K562 (cell line): ENCODE measurements at regions not wholly inside any gene's neighbourhood (a gene's known extent, or its start where the extent isn't known, plus 50 kb on each side); places are given as distances from the start of the nearest gene placed in this dataset.
A peak's percentile ranks its signal among the peaks of the same experiment; 100 is the strongest.

Experiments
- ATAC-seq: fragments of 200-7000 bp; cut with Tn5 transposase; 3 replicates; pipeline ENCODE4 v1.9.1; 2020; ENCODE audit warnings: moderate library complexity
- BruUV-seq: library from RNA; stranded (reverse); fragments of 400-500 nt; replicated peaks from 2 replicates; lab custom pipeline; 2021; lab: Mats Ljungman, UMichigan
- CTCF ChIA-PET: fragments of 300-600 bp; formaldehyde crosslinking; extraction: SDS; loops from one replicate; lab custom pipeline; 2021; ENCODE audit warnings: low intra/inter-chr PET ratio; lab: Yijun Ruan, JAX
- POLR2A ChIA-PET: fragments of 300-600, 350-650 bp; sonication (Branson Sonifier 250); formaldehyde crosslinking; extraction: SDS; loops from one replicate; lab custom pipeline; 2021; ENCODE audit warnings: antibody characterized with exemption, inconsistent platforms; lab: Yijun Ruan, JAX
- DNase-seq, 4 experiments: peaks; one replicate each; pipeline versions ENCODE4 v3.0.0 to v3.0.0-alpha.2; 2011 to 2018; ENCODE audit warnings: low spot score in 3 of 4, mixed read lengths in 3 of 4; ENCODE audit errors: extremely low read depth in 1 of 4
- FAIRE-seq: peaks from 2 replicates; lab custom pipeline; 2011; peaks lifted over from hg19 to GRCh38; lab: Jason Lieb, UNC
- H2AFZ ChIP-seq: 2 replicates; pipeline ENCODE4 v1.6.0; 2011; ENCODE audit warnings: low read depth, low read length, control low read depth, inconsistent platforms
- H3K27ac ChIP-seq: fragments of 200-600 bp; 3 replicates; pipeline ENCODE4 v1.8.0; 2011; ENCODE audit warnings: low read depth, mild to moderate bottlenecking, control low read depth, inconsistent platforms, low read length, moderate library complexity, mixed read lengths; ENCODE audit errors: extremely low read depth
- H3K27me3 ChIP-seq, 2 experiments: fragments of 300-600 bp in 1 of 2; 2 replicates in 1 of 2; 3 replicates in 1 of 2; pipeline versions ENCODE4 v1.6.0 to v1.8.0; 2011; ENCODE audit warnings: inconsistent platforms in 2 of 2, low read length in 2 of 2, mild to moderate bottlenecking in 1 of 2, mixed read lengths in 1 of 2, moderate library complexity in 1 of 2; ENCODE audit not compliant: control insufficient read depth in 2 of 2, insufficient read depth in 2 of 2
- H3K36me3 ChIP-seq: fragments of 300-600 bp; 3 replicates; pipeline ENCODE4 v1.8.0; 2011; ENCODE audit warnings: mild to moderate bottlenecking, low read length, inconsistent platforms; ENCODE audit not compliant: control insufficient read depth, insufficient read depth
- H3K4me1 ChIP-seq, 2 experiments: fragments of 200-600 bp in 1 of 2; replicated peaks in 1 of 2; 2 replicates in 1 of 2; 3 replicates in 1 of 2; pipeline versions ENCODE4 v1.5.1 to v1.8.0; 2011; ENCODE audit warnings: inconsistent platforms in 2 of 2, low read length in 2 of 2, mild to moderate bottlenecking in 1 of 2, mixed read lengths in 1 of 2, moderate library complexity in 1 of 2; ENCODE audit not compliant: control insufficient read depth in 2 of 2, insufficient read depth in 2 of 2
- H3K4me2 ChIP-seq: 2 replicates; pipeline ENCODE4 v1.6.1; 2011; ENCODE audit warnings: low read length, control low read depth, inconsistent platforms, mixed read lengths; ENCODE audit not compliant: insufficient read depth
- H3K4me3 ChIP-seq: fragments of 200-600 bp; sonication (generic), shearing (Covaris generic); 2 replicates; pipeline ENCODE4 v1.5.1; 2016; ENCODE audit warnings: control low read depth, inconsistent platforms
- H3K79me2 ChIP-seq: fragments of 200-600 bp; 3 replicates; pipeline ENCODE4 v1.8.0; 2011; ENCODE audit warnings: low read length, inconsistent platforms; ENCODE audit not compliant: control insufficient read depth, insufficient read depth
- H3K9ac ChIP-seq, 2 experiments: 2 replicates each; pipeline versions ENCODE4 v1.6.0 to v1.6.1; 2011; ENCODE audit warnings: low read depth in 2 of 2, low read length in 2 of 2, control low read depth in 1 of 2, inconsistent platforms in 1 of 2, mild to moderate bottlenecking in 1 of 2, mixed read lengths in 1 of 2; ENCODE audit not compliant: insufficient read depth in 1 of 2
- H3K9me1 ChIP-seq: one replicate; pipeline ENCODE4 v1.6.0; 2011; ENCODE audit warnings: inconsistent platforms, mild to moderate bottlenecking, low read length, moderate library complexity; ENCODE audit not compliant: control insufficient read depth, insufficient read depth
- H3K9me3 ChIP-seq: replicated peaks from 2 replicates; pipeline ENCODE4 v1.5.1; 2011; ENCODE audit warnings: low read depth, low read length, inconsistent platforms; ENCODE audit not compliant: control insufficient read depth, insufficient read depth
- H4K20me1 ChIP-seq: replicated peaks from 2 replicates; pipeline ENCODE4 v1.6.1; 2011; ENCODE audit warnings: low read length, inconsistent platforms, mixed read lengths; ENCODE audit not compliant: control insufficient read depth, insufficient read depth
- CXXC5 ChIP-seq: fragments of 250-450 bp; sonication (Bioruptor Pico); IDR thresholded peaks from 2 replicates; pipeline ENCODE4 v1.8.0; 2022; ENCODE audit warnings: inconsistent platforms, mild to moderate bottlenecking, moderate library complexity
- NEUROD1 ChIP-seq: fragments of 150-350 bp; IDR thresholded peaks from 2 replicates; pipeline ENCODE4 v1.6.1; 2014; ENCODE audit warnings: borderline replicate concordance, low read length, low read depth; ENCODE audit not compliant: partially characterized antibody
- U2AF1 ChIP-seq: fragments of 200-400 bp; formaldehyde crosslinking; optimal IDR thresholded peaks from 2 replicates; pipeline ENCODE3; 2017; ENCODE audit warnings: mild to moderate bottlenecking, low read depth, low read length, moderate library complexity
- WGBS: fragments of 100-300 bp; shearing (Covaris generic); methylation state at CpG from one replicate; pipeline ENCODE4 v1.1.6; 2016; ENCODE audit warnings: low coverage, mixed read lengths; ENCODE audit not compliant: insufficient coverage; ENCODE audit errors: missing lambda C conversion rate; 5-methylcytosine and 5-hydroxymethylcytosine counted together
- in situ Hi-C: fragments of 300-500 bp; cut with MboI; formaldehyde crosslinking; loops from 4 replicates; pipeline ENCODE4 v1.15.0; 2018; ENCODE audit warnings: inconsistent platforms, mixed read lengths
- intact Hi-C: fragments of 100-400 bp; cut with micrococcal nuclease; formaldehyde crosslinking; loops from 2 replicates; pipeline ENCODE4 v1.14.2; 2022
- TF ChIP-seq, protein P1 (sequence below): sonication (generic); formaldehyde crosslinking; IDR thresholded peaks from 2 replicates; pipeline ENCODE4 v1.9.0; 2022; ENCODE audit warnings: mild to moderate bottlenecking, missing genetic modification reagents
- TF ChIP-seq, protein P2 (sequence below): sonication (generic); formaldehyde crosslinking; IDR thresholded peaks from 2 replicates; pipeline ENCODE4 v1.5.0; 2020; ENCODE audit warnings: missing genetic modification reagents
- TF ChIP-seq, protein P3 (sequence below): sonication (generic); formaldehyde crosslinking; IDR thresholded peaks from 2 replicates; pipeline ENCODE4 v1.8.1; 2023; ENCODE audit warnings: mild to moderate bottlenecking, missing genetic modification reagents
- TF ChIP-seq, protein P4 (sequence below): IDR thresholded peaks from 2 replicates; pipeline ENCODE4 v1.6.1; 2016; ENCODE audit warnings: missing genetic modification characterization, missing compliant biosample characterization

DNA sequence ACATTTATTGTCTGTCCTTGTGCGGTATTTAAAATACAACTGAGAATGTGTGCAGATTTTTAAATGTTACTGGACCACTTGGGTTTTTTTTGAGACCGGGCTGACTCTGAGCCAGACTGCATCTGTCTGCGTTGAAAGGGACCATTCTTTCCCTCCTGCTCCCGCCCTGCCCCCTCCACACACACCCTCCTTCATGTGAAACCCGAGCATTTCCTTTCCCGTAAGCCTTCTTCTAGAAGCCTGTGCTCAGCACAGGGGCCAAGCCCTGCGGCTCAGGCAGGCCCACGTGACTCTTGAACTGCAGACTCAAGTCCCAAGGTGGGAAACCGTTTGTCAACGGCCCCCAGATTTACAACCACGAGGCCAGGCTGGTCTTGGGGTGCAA, 82.7 kb upstream of the FOXC1 start:
- Histone ChIP-seq H2AFZ (no peak overlapping the region), H3K9me1 (no peaks in the 10 kb centered on the region), H3K4me1 (peaks cover 0 to 8% of the 10 kb centered on the region in 2 experiments; a peak in 2 of 5 replicates), H4K20me1 (no peaks in the 10 kb centered on the region), H3K4me3 (no peak overlapping the region), H3K36me3 (no peaks in the 10 kb centered on the region), H3K27ac (no peak overlapping the region)
- DNase-seq (no peak), ATAC-seq (no peak), FAIRE-seq (no peak)
- intact Hi-C loops (no loop called here), in situ Hi-C loops (no loop called here)
- ChIA-PET CTCF (no interaction called here), POLR2A (no interaction called here)
- no TSS peak for BruUV-seq
- WGBS: 2% methylated on average over 11 of the region's 11 CpGs
- TF ChIP-seq, protein P1, sequence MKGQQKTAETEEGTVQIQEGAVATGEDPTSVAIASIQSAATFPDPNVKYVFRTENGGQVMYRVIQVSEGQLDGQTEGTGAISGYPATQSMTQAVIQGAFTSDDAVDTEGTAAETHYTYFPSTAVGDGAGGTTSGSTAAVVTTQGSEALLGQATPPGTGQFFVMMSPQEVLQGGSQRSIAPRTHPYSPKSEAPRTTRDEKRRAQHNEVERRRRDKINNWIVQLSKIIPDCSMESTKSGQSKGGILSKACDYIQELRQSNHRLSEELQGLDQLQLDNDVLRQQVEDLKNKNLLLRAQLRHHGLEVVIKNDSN (CRISPR knock-in tag): 0 out of 2 replicates have a peak, but pooled peaks have one; percentile 26
- no peak for TF ChIP-seq U2AF1
- TF ChIP-seq, protein P2, sequence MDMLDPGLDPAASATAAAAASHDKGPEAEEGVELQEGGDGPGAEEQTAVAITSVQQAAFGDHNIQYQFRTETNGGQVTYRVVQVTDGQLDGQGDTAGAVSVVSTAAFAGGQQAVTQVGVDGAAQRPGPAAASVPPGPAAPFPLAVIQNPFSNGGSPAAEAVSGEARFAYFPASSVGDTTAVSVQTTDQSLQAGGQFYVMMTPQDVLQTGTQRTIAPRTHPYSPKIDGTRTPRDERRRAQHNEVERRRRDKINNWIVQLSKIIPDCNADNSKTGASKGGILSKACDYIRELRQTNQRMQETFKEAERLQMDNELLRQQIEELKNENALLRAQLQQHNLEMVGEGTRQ (CRISPR knock-in tag): peak; percentile 39
- TF ChIP-seq, all 486 proteins: peak for 2
- H3K79me2 ChIP-seq: no peaks in the 10 kb centered on the region
- H3K4me2 ChIP-seq: no peak overlapping the region
- peaks cover 8 to 56% of the 10 kb centered on the region in 2 experiments for H3K27me3 ChIP-seq
- no peaks in the 10 kb centered on the region for H3K9me3 ChIP-seq
- no peak overlapping the region for H3K9ac ChIP-seq

DNA sequence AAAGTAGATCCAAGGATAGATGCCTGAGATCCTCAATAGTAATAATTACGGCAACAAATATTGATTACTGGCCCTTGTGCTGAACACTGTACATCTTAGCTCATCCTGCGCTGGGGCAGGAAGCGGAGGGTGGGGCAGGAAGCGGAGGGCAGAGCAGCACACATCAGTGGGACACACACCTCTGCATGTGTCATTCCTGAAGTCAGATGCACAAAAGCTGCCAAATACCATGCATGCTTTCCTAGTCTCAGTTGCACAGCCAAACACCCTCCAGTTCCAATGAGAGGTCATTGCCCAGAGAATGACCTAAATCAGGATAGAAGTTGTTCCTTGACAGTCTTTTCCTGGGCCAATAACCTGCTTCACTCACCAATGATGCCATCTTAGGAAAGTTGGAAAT, 74.4 kb upstream of the FOXC1 start:
- in situ Hi-C loops (no loop called here), intact Hi-C loops (no loop called here)
- ATAC-seq (no peak), DNase-seq (no peak), FAIRE-seq (no peak)
- no peaks in the 10 kb centered on the region for H3K9me3 ChIP-seq
- CTCF ChIA-PET: no interaction called here
- no TSS peak for BruUV-seq
- no peaks in the 10 kb centered on the region for H3K36me3 ChIP-seq
- H3K4me3 ChIP-seq: no peak overlapping the region
- TF ChIP-seq CXXC5 (no peak), NEUROD1 (no peak)
- TF ChIP-seq, protein P3, sequence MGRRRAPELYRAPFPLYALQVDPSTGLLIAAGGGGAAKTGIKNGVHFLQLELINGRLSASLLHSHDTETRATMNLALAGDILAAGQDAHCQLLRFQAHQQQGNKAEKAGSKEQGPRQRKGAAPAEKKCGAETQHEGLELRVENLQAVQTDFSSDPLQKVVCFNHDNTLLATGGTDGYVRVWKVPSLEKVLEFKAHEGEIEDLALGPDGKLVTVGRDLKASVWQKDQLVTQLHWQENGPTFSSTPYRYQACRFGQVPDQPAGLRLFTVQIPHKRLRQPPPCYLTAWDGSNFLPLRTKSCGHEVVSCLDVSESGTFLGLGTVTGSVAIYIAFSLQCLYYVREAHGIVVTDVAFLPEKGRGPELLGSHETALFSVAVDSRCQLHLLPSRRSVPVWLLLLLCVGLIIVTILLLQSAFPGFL (CRISPR knock-in tag): no peak
- TF ChIP-seq, protein P4, sequence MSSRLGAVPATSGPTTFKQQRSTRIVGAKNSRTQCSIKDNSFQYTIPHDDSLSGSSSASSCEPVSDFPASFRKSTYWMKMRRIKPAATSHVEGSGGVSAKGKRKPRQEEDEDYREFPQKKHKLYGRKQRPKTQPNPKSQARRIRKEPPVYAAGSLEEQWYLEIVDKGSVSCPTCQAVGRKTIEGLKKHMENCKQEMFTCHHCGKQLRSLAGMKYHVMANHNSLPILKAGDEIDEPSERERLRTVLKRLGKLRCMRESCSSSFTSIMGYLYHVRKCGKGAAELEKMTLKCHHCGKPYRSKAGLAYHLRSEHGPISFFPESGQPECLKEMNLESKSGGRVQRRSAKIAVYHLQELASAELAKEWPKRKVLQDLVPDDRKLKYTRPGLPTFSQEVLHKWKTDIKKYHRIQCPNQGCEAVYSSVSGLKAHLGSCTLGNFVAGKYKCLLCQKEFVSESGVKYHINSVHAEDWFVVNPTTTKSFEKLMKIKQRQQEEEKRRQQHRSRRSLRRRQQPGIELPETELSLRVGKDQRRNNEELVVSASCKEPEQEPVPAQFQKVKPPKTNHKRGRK (tag): no peak
- peaks cover 18 to 35% of the 10 kb centered on the region in 2 experiments; a peak in 4 of 5 replicates for H3K27me3 ChIP-seq
- no peaks in the 10 kb centered on the region for H3K79me2 ChIP-seq
- POLR2A ChIA-PET: no interaction called here
- no peak overlapping the region for H3K9ac ChIP-seq
- 0% methylated on average over 4 of the region's 4 CpGs for WGBS
- H3K9me1 ChIP-seq: no peaks in the 10 kb centered on the region
- no peaks in the 10 kb centered on the region for H4K20me1 ChIP-seq
- no peak overlapping the region for H3K27ac ChIP-seq
- no peak overlapping the region for H3K4me2 ChIP-seq
- H3K4me1 ChIP-seq: no peaks in the 10 kb centered on the region
- H2AFZ ChIP-seq: no peak overlapping the region
